CD4-positive, alpha-beta T cell (primary cell): ENCODE measurements at regions not wholly inside any gene's neighbourhood (a gene's known extent, or its start where the extent isn't known, plus 50 kb on each side); places are given as distances from the start of the nearest gene placed in this dataset.

Source experiments
- ATAC-seq: fragments of 200-7000 bp; cut with Tn5 transposase; one replicate; pipeline ENCODE4 v1.10.0; 2022; ENCODE audit warnings: mild to moderate bottlenecking; ENCODE audit not compliant: poor library complexity
- CTCF ChIA-PET: fragments of 350-600 bp; sonication (Branson Sonifier 250); formaldehyde crosslinking; loops from one replicate; lab custom pipeline; 2021; ENCODE audit warnings: antibody characterized with exemption, inconsistent platforms; lab: Charles Lee
- POLR2A ChIA-PET: fragments of 350-600 bp; sonication (Branson Sonifier 250); formaldehyde crosslinking; loops from one replicate; lab custom pipeline; 2021; ENCODE audit warnings: antibody characterized with exemption, inconsistent platforms; lab: Charles Lee
- DNase-seq, 14 experiments: peaks; one replicate each; pipeline ENCODE4 v3.0.0-alpha.2; 2013 to 2020; ENCODE audit warnings: mixed read lengths in 2 of 14
- H3K27ac ChIP-seq, 2 donors: one replicate each; pipeline versions ENCODE4 v1.5.1 to v1.7.0; 2013; ENCODE audit warnings: low read length in 2 of 2, low read depth in 1 of 2, mild to moderate bottlenecking in 1 of 2
- H3K27me3 ChIP-seq, 2 experiments: 1 replicate in 1 of 2; 2 replicates in 1 of 2; pipeline versions ENCODE4 v1.6.1 to v1.7.0; 2013; ENCODE audit warnings: low read length in 2 of 2, control low read depth in 1 of 2, mild to moderate bottlenecking in 1 of 2, moderate library complexity in 1 of 2; ENCODE audit not compliant: insufficient read depth in 2 of 2, control insufficient read depth in 1 of 2
- H3K36me3 ChIP-seq: one replicate; pipeline ENCODE4 v1.6.1; 2013; ENCODE audit warnings: low read length, control low read depth; ENCODE audit not compliant: insufficient read depth
- H3K4me1 ChIP-seq: one replicate; pipeline ENCODE4 v1.6.1; 2013; ENCODE audit warnings: low read length, control low read depth; ENCODE audit not compliant: insufficient read depth
- H3K4me3 ChIP-seq: one replicate; pipeline ENCODE4 v1.5.1; 2013; ENCODE audit warnings: mild to moderate bottlenecking, low read length, moderate library complexity
- H3K9me3 ChIP-seq, 2 experiments: 1 replicate in 1 of 2; 2 replicates in 1 of 2; pipeline versions ENCODE4 v1.6.1 to v1.7.0; 2013; ENCODE audit warnings: low read length in 2 of 2, mild to moderate bottlenecking in 2 of 2, control low read depth in 1 of 2, moderate library complexity in 1 of 2; ENCODE audit not compliant: control insufficient read depth in 1 of 2, insufficient read depth in 1 of 2
- H3K27ac Mint-ChIP-seq: one replicate; pipeline ENCODE4 v1.8.0; 2020; ENCODE audit warnings: mixed read lengths
- H3K27me3 Mint-ChIP-seq: one replicate; pipeline ENCODE4 v1.8.0; 2021; ENCODE audit warnings: mixed read lengths
- H3K36me3 Mint-ChIP-seq: one replicate; pipeline ENCODE4 v1.8.0; 2021; ENCODE audit warnings: low read depth, mixed read lengths
- H3K4me1 Mint-ChIP-seq: one replicate; pipeline ENCODE4 v1.8.0; 2021; ENCODE audit warnings: low read depth, mixed read lengths
- H3K4me3 Mint-ChIP-seq: one replicate; pipeline ENCODE4 v1.8.0; 2020; ENCODE audit warnings: mild to moderate bottlenecking, mixed read lengths
- H3K9me3 Mint-ChIP-seq: one replicate; pipeline ENCODE4 v1.8.0; 2020; ENCODE audit warnings: mixed read lengths
- CTCF ChIP-seq: fragments of 200-600 bp; IDR thresholded peaks from one replicate; pipeline ENCODE4 v1.8.0; 2022; ENCODE audit warnings: antibody characterized with exemption, mild to moderate bottlenecking
- intact Hi-C, 2 experiments: fragments of 100-400 bp; cut with DNase I in 1 of 2; cut with micrococcal nuclease in 1 of 2; formaldehyde crosslinking; loops; one replicate each; pipeline versions ENCODE4 v1.15.1 to v1.9.0; 2023 to 2025; cut with DNase I, micrococcal nuclease

- no peak for TF ChIP-seq CTCF
- Mint-ChIP-seq H3K27ac (peak overlapping the region; percentile 57), H3K4me3 (peak overlapping the region; percentile 85), H3K9me3 (no peaks in the 10 kb centered on the region), H3K27me3 (no peaks in the 10 kb centered on the region), H3K36me3 (no peaks in the 10 kb centered on the region), H3K4me1 (peaks cover 79% of the 10 kb centered on the region)
- no peaks in the 10 kb centered on the region for H3K9me3 ChIP-seq
- DNase-seq (peak in 2 of 14 experiments; percentile 18 to 71), ATAC-seq (peak; percentile 64)
- intact Hi-C loops: no loop called here
- POLR2A ChIA-PET: interaction anchor here (0.9 to 1.5 kb wide), 3 partner anchors 8 to 51 kb away, joined by 3 to 6 read pairs (median 3); no protein-coding TSS in a partner anchor
- H3K4me3 ChIP-seq: no peak overlapping the region
- H3K27me3 ChIP-seq: no peaks in the 10 kb centered on the region
- H3K36me3 ChIP-seq: no peaks in the 10 kb centered on the region
- peaks cover 57% of the 10 kb centered on the region for H3K4me1 ChIP-seq
- H3K27ac ChIP-seq: no peak overlapping the region
- CTCF ChIA-PET: no interaction called here
These were observed 112.4 kb downstream of the CD47 start for GRCh38 chr3:107978131-107979055.

- no peak for TF ChIP-seq CTCF
- H3K4me1 Mint-ChIP-seq: peaks cover 81% of the 10 kb centered on the region
- Histone ChIP-seq H3K36me3 (no peaks in the 10 kb centered on the region), H3K27me3 (no peaks in the 10 kb centered on the region), H3K4me1 (peaks cover 57% of the 10 kb centered on the region), H3K9me3 (no peaks in the 10 kb centered on the region), H3K27ac (no peak overlapping the region), H3K4me3 (no peak overlapping the region)
- no peaks in the 10 kb centered on the region for H3K36me3 Mint-ChIP-seq
- ChIA-PET CTCF (no interaction called here), POLR2A (interaction anchor here (1.1 kb wide), 2 partner anchors 9 to 112 kb away, joined by 3 read pairs; no protein-coding TSS in a partner anchor)
- ATAC-seq: no peak
- no peaks in the 10 kb centered on the region for H3K27me3 Mint-ChIP-seq
- DNase-seq: no peak
- H3K27ac Mint-ChIP-seq: peak overlapping the region; percentile 82
- H3K9me3 Mint-ChIP-seq: no peaks in the 10 kb centered on the region
- H3K4me3 Mint-ChIP-seq: peak overlapping the region; percentile 85
- intact Hi-C loops: no loop called here
These were observed 113.4 kb downstream of the CD47 start for GRCh38 chr3:107977221-107978130.

GRCh38 chr3:107976202-107976800 lies 114.5 kb downstream of the CD47 start:
- ChIA-PET POLR2A (interaction anchor here (0.7 to 1.4 kb wide), 5 partner anchors 9 to 331 kb away, joined by 3 to 4 read pairs (median 3); no protein-coding TSS in a partner anchor), CTCF (no interaction called here)
- no peak for TF ChIP-seq CTCF
- peak; percentile 26 for ATAC-seq
- Mint-ChIP-seq H3K27ac (peak overlapping the region; percentile 82), H3K4me1 (peaks cover 79% of the 10 kb centered on the region), H3K36me3 (no peaks in the 10 kb centered on the region), H3K27me3 (no peaks in the 10 kb centered on the region), H3K9me3 (no peaks in the 10 kb centered on the region), H3K4me3 (peak overlapping the region; percentile 57)
- intact Hi-C loops: no loop called here
- peak in 1 of 14 experiments; percentile 13 for DNase-seq
- Histone ChIP-seq H3K27ac (peak overlapping the region in 1 of 2 donors; percentile 23), H3K36me3 (no peaks in the 10 kb centered on the region), H3K4me1 (peaks cover 51% of the 10 kb centered on the region), H3K9me3 (no peaks in the 10 kb centered on the region), H3K4me3 (no peak overlapping the region), H3K27me3 (no peaks in the 10 kb centered on the region)
